GM12874 (cell line): ENCODE measurements at regions not wholly inside any gene's neighbourhood (a gene's known extent, or its start where the extent isn't known, plus 50 kb on each side); places are given as distances from the start of the nearest gene placed in this dataset.

ENCODE experiments used
- TF ChIP-seq, protein P1 (sequence below): IDR thresholded peaks from 2 replicates; pipeline ENCODE4 v1.5.1; 2011; ENCODE audit warnings: low read depth, mild to moderate bottlenecking, control low read depth, low read length, moderate library complexity; ENCODE audit not compliant: insufficient read depth

DNA sequence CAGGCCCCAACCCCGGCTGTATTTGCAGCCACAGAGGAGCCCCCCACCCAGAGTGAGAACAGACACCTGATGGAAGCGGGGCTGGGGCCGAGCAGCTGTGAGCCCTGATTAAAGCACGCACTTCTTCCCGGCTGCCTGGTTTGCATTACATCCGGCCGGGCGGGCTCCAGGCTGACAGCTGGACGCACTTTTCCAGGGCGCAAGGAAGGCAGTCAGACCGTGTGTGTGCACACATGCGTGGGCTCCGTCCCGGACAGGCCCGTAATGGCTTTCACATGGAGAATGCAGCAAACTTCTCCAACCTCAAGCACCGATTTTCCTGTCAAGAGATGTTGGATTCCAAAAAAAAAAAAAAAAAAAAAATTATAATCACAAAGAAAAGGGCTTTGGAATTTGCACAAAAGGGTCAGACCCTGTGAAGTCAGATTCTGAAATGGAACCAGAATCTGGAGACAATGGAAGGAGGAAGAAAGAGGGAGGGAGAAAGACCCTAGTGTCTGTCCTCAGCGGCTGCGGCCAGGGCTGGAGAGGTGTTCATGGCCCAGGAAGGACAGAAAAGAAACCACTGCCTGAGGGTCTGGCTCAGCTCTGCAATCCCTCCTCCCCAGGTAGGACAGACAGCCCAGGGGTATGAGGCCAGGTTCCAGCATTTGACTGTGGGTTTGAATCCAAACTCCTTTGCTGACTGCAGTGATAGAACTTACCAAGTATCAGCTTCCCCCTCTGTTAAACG, 365.5 kb downstream of the MN1 start:
- TF ChIP-seq, protein P1, sequence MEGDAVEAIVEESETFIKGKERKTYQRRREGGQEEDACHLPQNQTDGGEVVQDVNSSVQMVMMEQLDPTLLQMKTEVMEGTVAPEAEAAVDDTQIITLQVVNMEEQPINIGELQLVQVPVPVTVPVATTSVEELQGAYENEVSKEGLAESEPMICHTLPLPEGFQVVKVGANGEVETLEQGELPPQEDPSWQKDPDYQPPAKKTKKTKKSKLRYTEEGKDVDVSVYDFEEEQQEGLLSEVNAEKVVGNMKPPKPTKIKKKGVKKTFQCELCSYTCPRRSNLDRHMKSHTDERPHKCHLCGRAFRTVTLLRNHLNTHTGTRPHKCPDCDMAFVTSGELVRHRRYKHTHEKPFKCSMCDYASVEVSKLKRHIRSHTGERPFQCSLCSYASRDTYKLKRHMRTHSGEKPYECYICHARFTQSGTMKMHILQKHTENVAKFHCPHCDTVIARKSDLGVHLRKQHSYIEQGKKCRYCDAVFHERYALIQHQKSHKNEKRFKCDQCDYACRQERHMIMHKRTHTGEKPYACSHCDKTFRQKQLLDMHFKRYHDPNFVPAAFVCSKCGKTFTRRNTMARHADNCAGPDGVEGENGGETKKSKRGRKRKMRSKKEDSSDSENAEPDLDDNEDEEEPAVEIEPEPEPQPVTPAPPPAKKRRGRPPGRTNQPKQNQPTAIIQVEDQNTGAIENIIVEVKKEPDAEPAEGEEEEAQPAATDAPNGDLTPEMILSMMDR = no peak

DNA sequence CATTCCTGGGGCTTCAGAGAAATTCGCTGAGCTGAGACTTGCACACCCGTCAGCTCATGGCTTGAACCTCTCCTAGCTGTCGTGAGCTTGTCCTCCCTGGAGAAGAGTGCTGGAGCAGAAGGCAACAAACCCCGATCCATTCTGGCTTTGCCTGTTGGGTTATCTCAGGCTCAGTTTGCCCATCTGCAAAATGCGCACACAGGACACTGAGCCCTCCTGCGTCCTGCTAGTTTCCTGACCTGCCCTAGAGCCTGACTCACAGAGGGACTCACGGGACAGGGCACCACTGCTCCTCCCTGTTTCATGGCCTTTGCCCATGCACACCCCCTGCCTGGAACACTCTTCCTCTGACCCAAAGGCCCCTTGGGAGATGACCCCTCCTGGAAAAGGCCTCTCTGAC, 365.0 kb downstream of the MN1 start:
- TF ChIP-seq, protein P1 = no peak

DNA sequence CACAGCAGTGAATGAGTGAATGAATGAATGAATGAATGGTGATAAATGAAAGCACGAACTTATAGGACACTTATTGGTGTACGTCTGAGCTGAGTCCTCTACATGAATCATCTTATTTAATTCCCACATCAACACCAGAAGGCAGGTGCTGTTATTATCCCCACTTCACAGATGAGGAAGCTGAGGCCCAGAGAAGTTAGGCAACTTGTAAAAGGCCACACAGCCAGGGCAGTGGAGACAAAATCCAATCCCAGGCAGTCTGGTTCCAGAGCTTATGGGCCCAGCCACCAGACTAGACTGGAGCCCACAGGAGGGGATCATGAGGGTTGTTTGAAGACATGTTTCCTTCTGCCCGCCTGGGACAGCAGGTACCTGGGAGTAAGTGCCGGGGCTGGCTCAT, 364.0 kb downstream of the MN1 start:
- TF ChIP-seq, protein P1 = no peak

DNA sequence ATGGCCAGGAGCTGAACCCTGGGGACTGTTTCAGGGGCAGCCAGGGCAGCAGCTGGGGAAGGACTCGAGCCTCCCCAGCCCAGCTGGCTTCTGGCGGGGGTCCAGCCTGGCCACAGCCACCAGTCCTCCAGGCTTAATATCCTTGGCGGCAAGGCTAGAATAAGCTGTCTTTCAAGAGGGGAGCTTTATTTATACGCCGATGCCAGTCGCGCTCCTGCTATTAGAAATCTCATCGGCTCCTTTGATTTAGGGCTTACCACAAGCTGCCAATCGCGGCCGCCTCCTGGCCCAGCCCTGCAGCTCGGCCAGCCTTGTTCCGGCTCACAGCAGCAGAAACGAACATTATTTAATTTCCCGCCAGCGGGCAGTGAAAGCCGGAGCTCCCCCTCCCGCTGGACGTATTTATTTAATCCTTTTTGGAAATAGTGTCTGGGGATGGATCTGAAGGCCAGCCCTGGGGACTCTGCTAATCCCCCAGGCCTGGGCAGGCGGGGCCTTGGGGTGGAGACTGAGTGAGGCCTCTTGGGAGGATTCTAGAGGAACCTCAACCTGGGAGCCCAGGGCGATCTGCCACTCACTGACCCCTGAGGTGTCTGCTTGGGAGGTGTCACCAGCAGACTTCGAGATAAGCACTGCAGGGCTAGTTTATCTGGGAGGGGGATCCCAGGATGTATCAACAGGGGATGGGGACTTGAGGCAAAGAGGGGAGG, 363.1 kb downstream of the MN1 start:
- TF ChIP-seq, protein P1 = no peak

DNA sequence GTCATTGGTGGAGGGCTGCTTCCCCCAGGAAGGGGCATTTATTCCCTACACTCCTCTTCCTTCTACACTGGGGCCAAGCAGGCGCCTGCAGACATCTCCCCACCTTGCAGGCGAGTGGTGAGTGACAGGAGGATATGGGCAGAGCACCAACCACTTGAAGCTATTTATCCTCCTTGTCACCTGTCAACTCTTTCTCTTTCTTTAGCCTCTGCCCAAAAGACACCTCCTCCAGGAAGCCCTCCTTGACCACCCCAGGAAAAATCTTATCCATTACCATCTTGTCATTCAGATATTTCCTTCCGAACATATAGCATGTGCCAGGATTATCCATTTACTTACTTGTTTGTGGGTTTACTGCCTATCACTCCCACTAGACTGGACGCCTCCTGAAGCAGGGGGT, 362.4 kb downstream of the MN1 start:
- TF ChIP-seq, protein P1 = no peak

DNA sequence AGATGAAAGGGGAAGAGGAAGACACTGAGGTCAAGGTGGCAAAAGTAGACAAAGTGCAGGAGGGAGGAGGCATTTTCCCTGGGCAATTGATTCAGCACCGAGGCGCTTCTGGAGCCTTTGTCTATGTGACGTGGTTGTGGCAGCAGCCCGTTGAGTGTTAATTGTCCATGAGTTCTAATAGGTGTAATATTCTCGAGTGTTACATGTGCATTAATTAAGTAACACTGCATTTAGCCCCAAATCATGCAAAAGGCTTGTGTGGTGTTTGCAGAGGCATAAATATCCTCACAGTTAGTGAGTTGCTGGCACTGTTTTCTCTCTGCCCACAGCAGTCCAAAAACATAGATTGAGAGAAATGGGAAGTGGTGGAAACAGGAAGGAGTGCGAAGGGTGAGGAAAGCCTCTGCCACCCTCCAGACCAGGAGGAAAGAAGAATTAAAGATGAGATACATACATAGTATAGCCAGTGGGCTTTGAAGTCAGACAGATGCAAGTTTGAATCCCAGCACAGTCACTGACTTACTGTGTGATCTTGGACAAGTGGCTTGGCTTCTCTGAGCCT, 361.2 kb downstream of the MN1 start:
- TF ChIP-seq, protein P1 = no peak

DNA sequence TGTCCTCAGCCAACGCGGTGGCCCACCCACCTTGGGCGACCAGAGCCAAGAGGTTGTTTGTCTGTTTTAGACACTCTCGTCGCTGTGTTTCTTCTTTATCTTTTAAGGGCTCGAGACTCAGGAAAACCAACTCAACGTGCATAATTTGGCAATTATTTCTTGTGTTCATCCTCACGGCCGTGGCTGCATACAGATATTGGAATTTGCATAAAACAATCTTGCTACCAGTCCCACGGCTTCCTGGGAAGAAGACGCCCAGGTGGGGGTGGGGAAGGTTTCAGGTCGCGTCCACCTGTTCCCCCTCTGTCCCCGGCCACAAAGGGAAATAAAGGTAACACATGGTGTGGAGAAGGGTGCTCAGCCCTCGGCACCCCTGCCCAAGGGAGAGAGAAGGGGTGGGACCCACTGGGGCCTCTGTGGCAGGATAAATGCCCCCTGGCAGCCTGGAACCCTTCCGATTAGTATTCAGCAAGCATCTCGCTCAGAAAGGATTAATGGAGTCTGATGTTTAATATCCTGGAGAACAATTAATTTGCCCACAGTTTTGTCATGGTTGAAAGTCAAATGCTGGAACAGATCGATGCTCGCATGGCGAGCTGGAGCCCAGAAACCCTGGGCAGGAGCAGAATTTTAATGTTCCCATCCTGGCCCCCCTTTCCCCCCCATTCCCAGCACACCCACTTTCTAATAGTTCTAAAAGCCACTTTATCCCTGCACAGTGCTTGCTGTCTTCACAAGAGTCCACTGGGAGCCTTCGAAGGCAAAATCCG, 359.7 kb downstream of the MN1 start:
- TF ChIP-seq, protein P1 = no peak
